Left cardiac atrium (tissue), 4 donors: ENCODE measurements at regions not wholly inside any gene's neighbourhood (a gene's known extent, or its start where the extent isn't known, plus 50 kb on each side); places are given as distances from the start of the nearest gene placed in this dataset.
A peak's percentile ranks its signal among the peaks of the same experiment; 100 is the strongest.
"Not testable (repeated sequence)": the region's sequence is repeated elsewhere in the genome, so short reads cannot be mapped to it uniquely, and the experiment has no call there.

Source experiments
- ATAC-seq, 2 donors: fragments of 200-7000 bp; cut with Tn5 transposase; one replicate each; pipeline ENCODE4 v1.9.1; 2020; ENCODE audit warnings: mild to moderate bottlenecking in 2 of 2, moderate library complexity in 2 of 2
- DNase-seq: peaks from one replicate; pipeline ENCODE4 v3.0.0-alpha.2; 2020
- intact Hi-C, 2 donors: fragments of 100-400 bp; cut with DNase I; formaldehyde crosslinking; loops; one replicate each; pipeline versions ENCODE4 v1.14.1 to v1.15.1; 2022 to 2023
- donor health status: DM: no; HTN: yes; CAD: no.
- donor health status: DM: no; HTN: yes; CAD: no; lungs with severe emphysema.
- donor health status: DM: yes; HTN: yes; CAD: no.
- donor health status: Dilated cardiomyopathy.

DNA sequence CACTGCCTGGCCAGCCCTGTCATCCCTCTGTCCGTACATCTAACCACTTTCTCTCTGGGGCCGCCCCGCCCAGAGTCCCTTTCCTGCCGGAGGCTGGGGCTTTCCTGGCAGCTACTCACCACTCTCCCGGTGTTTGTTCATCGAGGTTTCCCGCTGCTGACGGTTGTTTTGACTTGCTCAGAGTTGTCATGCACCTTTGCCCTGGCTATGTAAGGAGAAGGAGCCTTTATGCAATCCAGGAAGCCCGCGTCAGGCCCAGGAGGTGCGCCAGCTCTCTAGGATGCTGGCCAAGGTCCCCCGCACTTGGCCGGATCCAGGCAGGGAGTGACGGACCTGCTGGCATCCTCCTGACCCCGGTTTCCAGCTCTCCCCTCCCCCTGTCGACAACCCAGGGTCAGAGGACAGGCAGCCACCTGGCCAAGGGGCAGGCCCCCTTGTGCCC is 51.0 kb upstream of the SIK1 start:
- DNase-seq, intact Hi-C loops: not testable (repeated sequence)
- peak; percentile 78 to 83 for ATAC-seq
